GM12878 (cell line): ENCODE measurements at regions not wholly inside any gene's neighbourhood (a gene's known extent, or its start where the extent isn't known, plus 50 kb on each side); places are given as distances from the start of the nearest gene placed in this dataset.

Experiments used
- ATAC-seq: fragments of 200-7000 bp; cut with Tn5 transposase; 3 replicates; pipeline ENCODE4 v1.9.1; 2020; ENCODE audit warnings: mild to moderate bottlenecking, moderate library complexity
- BruUV-seq: library from RNA; stranded (reverse); fragments of 400-500 nt; replicated peaks from 2 replicates; lab custom pipeline; 2021; lab: Mats Ljungman, UMichigan
- CTCF ChIA-PET: fragments of 300-600 bp; sonication (Branson Sonifier 250); formaldehyde crosslinking; extraction: SDS; loops from one replicate; lab custom pipeline; 2021; ENCODE audit warnings: inconsistent platforms; lab: Yijun Ruan, JAX
- POLR2A ChIA-PET: fragments of 350-600 bp; formaldehyde crosslinking; extraction: SDS; loops from one replicate; lab custom pipeline; 2021; ENCODE audit warnings: inconsistent platforms; lab: Charles Lee
- RAD21 ChIA-PET: fragments of 300-600 bp; sonication (Branson Sonifier 250); formaldehyde crosslinking; loops from one replicate; lab custom pipeline; 2023; ENCODE audit warnings: antibody characterized with exemption; ENCODE audit not compliant: unreplicated experiment; lab: Charles Lee
- SMC1A ChIA-PET: fragments of 300-600 bp; sonication (Branson Sonifier 250); formaldehyde crosslinking; loops from one replicate; lab custom pipeline; 2023; ENCODE audit not compliant: unreplicated experiment, uncharacterized antibody; lab: Charles Lee
- DNase-seq: peaks from one replicate; pipeline ENCODE4 v3.0.0-alpha.2; 2011; ENCODE audit warnings: low read depth, low spot score
- FAIRE-seq: peaks from 3 replicates; lab custom pipeline; 2011; peaks lifted over from hg19 to GRCh38; lab: Jason Lieb, UNC
- H2AFZ ChIP-seq: 2 replicates; pipeline ENCODE4 v1.6.0; 2011; ENCODE audit warnings: low read depth, low read length, control low read depth; ENCODE audit not compliant: control insufficient read depth
- H3K27ac ChIP-seq: 2 replicates; pipeline ENCODE4 v1.5.1; 2011; ENCODE audit warnings: control low read depth; ENCODE audit not compliant: control insufficient read depth, insufficient read depth
- H3K27me3 ChIP-seq, 2 experiments: replicated peaks in 1 of 2; 2 replicates each; pipeline versions ENCODE4 v1.6.0 to v1.6.1; 2011; ENCODE audit warnings: low read length in 1 of 2; ENCODE audit not compliant: control insufficient read depth in 2 of 2, insufficient read depth in 2 of 2
- H3K36me3 ChIP-seq, 2 experiments: 2 replicates each; pipeline ENCODE4 v1.5.1; 2011; ENCODE audit warnings: low read length in 1 of 2; ENCODE audit not compliant: control insufficient read depth in 2 of 2, insufficient read depth in 2 of 2
- H3K4me1 ChIP-seq: 2 replicates; pipeline ENCODE4 v1.6.1; 2011; ENCODE audit warnings: mild to moderate bottlenecking, low read length, moderate library complexity, mixed read lengths; ENCODE audit not compliant: control insufficient read depth, insufficient read depth
- H3K4me2 ChIP-seq: 2 replicates; pipeline ENCODE4 v1.6.0; 2011; ENCODE audit warnings: control low read depth; ENCODE audit not compliant: control insufficient read depth, insufficient read depth
- H3K4me3 ChIP-seq: fragments of 200-600 bp; sonication (generic); 2 replicates; pipeline ENCODE4 v1.5.1; 2016
- H3K79me2 ChIP-seq: 2 replicates; pipeline ENCODE4 v1.6.0; 2011; ENCODE audit warnings: low read length; ENCODE audit not compliant: control insufficient read depth, insufficient read depth
- H3K9ac ChIP-seq: 2 replicates; pipeline ENCODE4 v1.8.0; 2011; ENCODE audit warnings: low read length, control low read depth, mixed read lengths; ENCODE audit not compliant: control insufficient read depth, insufficient read depth
- H3K9me3 ChIP-seq: replicated peaks from 3 replicates; pipeline ENCODE4 v1.5.1; 2011; ENCODE audit warnings: mild to moderate bottlenecking, low read length; ENCODE audit not compliant: control insufficient read depth, insufficient read depth
- H4K20me1 ChIP-seq: 2 replicates; pipeline ENCODE4 v1.6.0; 2011; ENCODE audit not compliant: control insufficient read depth, insufficient read depth
- CBX5 ChIP-seq: sonication (generic); IDR thresholded peaks from 2 replicates; pipeline ENCODE4 v1.6.1; 2016; ENCODE audit warnings: low read depth, moderate library complexity, mild to moderate bottlenecking, inconsistent platforms
- CEBPB ChIP-seq, 2 experiments: fragments of 150-350 bp in 1 of 2; IDR thresholded peaks; 2 replicates each; pipeline ENCODE4 v1.6.1; 2012 to 2014; ENCODE audit warnings: low read depth in 2 of 2, low read length in 2 of 2, borderline replicate concordance in 1 of 2, inconsistent platforms in 1 of 2
- JUND ChIP-seq: IDR thresholded peaks from 2 replicates; pipeline ENCODE4 v1.6.1; 2012; ENCODE audit warnings: low read depth, mild to moderate bottlenecking, low read length, improper control_type of control experiment, moderate library complexity
- MXI1 ChIP-seq: fragments of 150-350 bp; IDR thresholded peaks from 2 replicates; pipeline ENCODE4 v1.6.1; 2011; ENCODE audit warnings: low read depth, mild to moderate bottlenecking, inconsistent platforms, low read length, improper control_type of control experiment
- NBN ChIP-seq: fragments of 450-650 bp; IDR thresholded peaks from 2 replicates; pipeline ENCODE4 v1.6.1; 2016
- WGBS: methylation state at CpG from one replicate; pipeline ENCODE4 v1.1.6; 2016; ENCODE audit warnings: low lambda C conversion rate; ENCODE audit not compliant: insufficient replicate concordance, insufficient coverage; ENCODE audit errors: missing lambda C conversion rate; 5-methylcytosine and 5-hydroxymethylcytosine counted together
- in situ Hi-C: fragments of 300-500 bp; cut with MboI; formaldehyde crosslinking; loops from 9 replicates; pipeline ENCODE4 v1.14.3; 2018; ENCODE audit warnings: mixed read lengths
- intact Hi-C: fragments of 100-400 bp; cut with micrococcal nuclease; formaldehyde crosslinking; loops from one replicate; pipeline ENCODE4 v1.14.2; 2022; ENCODE audit not compliant: unreplicated experiment
- TF ChIP-seq, protein P1 (sequence below): fragments of 450-650 bp; IDR thresholded peaks from 2 replicates; pipeline ENCODE4 v1.6.1; 2018; ENCODE audit warnings: mild to moderate bottlenecking, low read depth, moderate library complexity; ENCODE audit not compliant: partially characterized antibody

DNA sequence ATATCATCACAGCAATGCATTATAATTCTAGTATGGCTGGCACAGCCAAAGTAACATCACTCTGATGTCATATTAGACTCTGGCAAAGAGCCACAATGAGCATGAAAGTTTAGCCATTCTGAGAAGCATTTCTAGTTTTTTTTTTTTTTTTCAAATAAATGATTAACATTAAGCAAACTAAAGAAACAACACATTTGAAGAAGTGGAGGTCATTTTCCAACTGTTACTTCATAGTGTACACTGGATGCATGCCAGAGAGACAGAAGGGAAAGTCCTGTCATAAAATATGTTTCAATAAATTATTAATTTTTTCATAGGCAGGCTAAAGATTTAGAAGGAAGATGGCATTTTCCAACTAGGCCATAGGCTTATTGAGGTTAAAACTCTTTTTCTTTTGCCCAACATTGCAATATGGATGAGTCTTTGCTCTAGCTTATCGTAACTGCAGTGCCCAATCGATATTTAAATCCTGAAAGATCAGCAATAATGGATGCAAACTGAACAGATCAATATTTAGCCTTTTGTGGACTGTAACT lies 1630.4 kb upstream of the ACVR2A start:
- no peak for ATAC-seq
- H3K27me3 ChIP-seq: no peaks in the 10 kb centered on the region
- no peaks in the 10 kb centered on the region for H3K36me3 ChIP-seq
- BruUV-seq: no TSS peak
- H3K9me3 ChIP-seq: no peaks in the 10 kb centered on the region
- no peak overlapping the region for H2AFZ ChIP-seq
- no peak overlapping the region for H3K4me2 ChIP-seq
- H3K27ac ChIP-seq: no peak overlapping the region
- no peaks in the 10 kb centered on the region for H3K4me1 ChIP-seq
- ChIA-PET SMC1A (no interaction called here), POLR2A (no interaction called here), RAD21 (no interaction called here), CTCF (interaction anchor here (1.1 kb wide), 1 partner anchor 15 kb away, joined by 3 read pairs; no protein-coding TSS in a partner anchor)
- intact Hi-C loops (no loop called here), in situ Hi-C loops (no loop called here)
- 19% methylated on average over 2 of the region's 2 CpGs for WGBS
- no peaks in the 10 kb centered on the region for H4K20me1 ChIP-seq
- no peak overlapping the region for H3K9ac ChIP-seq
- H3K79me2 ChIP-seq: no peaks in the 10 kb centered on the region
- no peak overlapping the region for H3K4me3 ChIP-seq
- DNase-seq: no peak
- TF ChIP-seq CEBPB (IDR thresholded peaks at IDR 0.05; ENCODE audit: borderline replicate concordance in 1 of 2, low read depth in 2 of 2, low read length in 2 of 2): no peak
- TF ChIP-seq MXI1: no peak
- TF ChIP-seq, all 136 proteins: peak for 0
- no peak for FAIRE-seq

DNA sequence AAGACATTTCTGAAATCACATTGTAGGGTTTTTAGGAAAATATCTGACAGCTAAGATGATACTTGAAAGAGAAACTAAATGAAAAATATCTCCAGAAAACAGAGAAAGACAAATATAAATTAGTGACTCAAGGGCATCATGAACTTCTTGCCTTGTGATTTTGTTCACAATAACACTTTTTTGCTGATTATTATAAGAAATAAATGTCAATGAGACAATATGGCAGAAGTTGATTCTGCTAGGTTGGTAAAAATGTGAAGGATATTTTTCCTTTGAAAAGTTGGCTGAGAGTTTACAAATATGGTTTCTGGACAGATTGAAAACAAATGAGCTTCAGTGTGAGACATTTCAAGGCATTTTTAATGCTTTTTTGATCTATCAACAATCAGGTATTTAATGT lies 1631.2 kb upstream of the ACVR2A start:
- ChIA-PET RAD21 (no interaction called here), POLR2A (no interaction called here), CTCF (interaction anchor here (1.1 to 1.4 kb wide), 2 partner anchors 12 to 14 kb away, joined by 3 to 5 read pairs; no protein-coding TSS in a partner anchor), SMC1A (interaction anchor here (1.4 to 1.6 kb wide), 2 partner anchors 12 to 26 kb away, joined by 3 to 6 read pairs; no protein-coding TSS in a partner anchor)
- no peaks in the 10 kb centered on the region for H3K36me3 ChIP-seq
- H2AFZ ChIP-seq: no peak overlapping the region
- no TSS peak for BruUV-seq
- H3K9ac ChIP-seq: no peak overlapping the region
- ATAC-seq (no peak), FAIRE-seq (no peak), DNase-seq (no peak)
- no peak overlapping the region for H3K4me2 ChIP-seq
- in situ Hi-C loops: no loop called here
- no peaks in the 10 kb centered on the region for H3K79me2 ChIP-seq
- no peaks in the 10 kb centered on the region for H3K9me3 ChIP-seq
- no peaks in the 10 kb centered on the region for H4K20me1 ChIP-seq
- no peak for TF ChIP-seq CBX5
- TF ChIP-seq NBN: no peak
- TF ChIP-seq JUND: no peak
- TF ChIP-seq, protein P1, sequence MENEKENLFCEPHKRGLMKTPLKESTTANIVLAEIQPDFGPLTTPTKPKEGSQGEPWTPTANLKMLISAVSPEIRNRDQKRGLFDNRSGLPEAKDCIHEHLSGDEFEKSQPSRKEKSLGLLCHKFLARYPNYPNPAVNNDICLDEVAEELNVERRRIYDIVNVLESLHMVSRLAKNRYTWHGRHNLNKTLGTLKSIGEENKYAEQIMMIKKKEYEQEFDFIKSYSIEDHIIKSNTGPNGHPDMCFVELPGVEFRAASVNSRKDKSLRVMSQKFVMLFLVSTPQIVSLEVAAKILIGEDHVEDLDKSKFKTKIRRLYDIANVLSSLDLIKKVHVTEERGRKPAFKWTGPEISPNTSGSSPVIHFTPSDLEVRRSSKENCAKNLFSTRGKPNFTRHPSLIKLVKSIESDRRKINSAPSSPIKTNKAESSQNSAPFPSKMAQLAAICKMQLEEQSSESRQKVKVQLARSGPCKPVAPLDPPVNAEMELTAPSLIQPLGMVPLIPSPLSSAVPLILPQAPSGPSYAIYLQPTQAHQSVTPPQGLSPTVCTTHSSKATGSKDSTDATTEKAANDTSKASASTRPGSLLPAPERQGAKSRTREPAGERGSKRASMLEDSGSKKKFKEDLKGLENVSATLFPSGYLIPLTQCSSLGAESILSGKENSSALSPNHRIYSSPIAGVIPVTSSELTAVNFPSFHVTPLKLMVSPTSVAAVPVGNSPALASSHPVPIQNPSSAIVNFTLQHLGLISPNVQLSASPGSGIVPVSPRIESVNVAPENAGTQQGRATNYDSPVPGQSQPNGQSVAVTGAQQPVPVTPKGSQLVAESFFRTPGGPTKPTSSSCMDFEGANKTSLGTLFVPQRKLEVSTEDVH: no peak
- H3K4me1 ChIP-seq: no peaks in the 10 kb centered on the region
- intact Hi-C loops: no loop called here
- no peak overlapping the region for H3K4me3 ChIP-seq
- no peak overlapping the region for H3K27ac ChIP-seq
- no peaks in the 10 kb centered on the region for H3K27me3 ChIP-seq
